Liver (tissue), 8 donors: ENCODE measurements at regions not wholly inside any gene's neighbourhood (a gene's known extent, or its start where the extent isn't known, plus 50 kb on each side); places are given as distances from the start of the nearest gene placed in this dataset.

ENCODE experiments used
- DNase-seq: peaks from one replicate; pipeline ENCODE4 v3.0.0-alpha.2; 2017; ENCODE audit warnings: low spot score
- H3K27ac ChIP-seq, 2 donors: one replicate each; pipeline ENCODE4 v1.7.0; 2013; ENCODE audit warnings: inconsistent platforms in 2 of 2, low read length in 2 of 2, control low read depth in 1 of 2, low read depth in 1 of 2, mild to moderate bottlenecking in 1 of 2
- H3K27me3 ChIP-seq, 4 donors: one replicate each; pipeline versions ENCODE4 v1.6.1 to v1.7.0; 2013; ENCODE audit warnings: low read length in 3 of 4, inconsistent platforms in 1 of 4, mild to moderate bottlenecking in 1 of 4, moderate library complexity in 1 of 4; ENCODE audit not compliant: control insufficient read depth in 4 of 4, insufficient read depth in 4 of 4
- H3K36me3 ChIP-seq, 4 donors: one replicate each; pipeline versions ENCODE4 v1.6.1 to v1.7.0; 2013; ENCODE audit warnings: low read length in 3 of 4, mild to moderate bottlenecking in 3 of 4, low read depth in 1 of 4, moderate library complexity in 1 of 4; ENCODE audit not compliant: control insufficient read depth in 4 of 4, insufficient read depth in 3 of 4
- H3K4me1 ChIP-seq, 4 donors: one replicate each; pipeline versions ENCODE4 v1.6.1 to v1.7.0; 2013; ENCODE audit warnings: low read length in 3 of 4, mild to moderate bottlenecking in 3 of 4, moderate library complexity in 1 of 4; ENCODE audit not compliant: control insufficient read depth in 4 of 4, insufficient read depth in 4 of 4
- H3K4me3 ChIP-seq, 3 donors: one replicate each; pipeline versions ENCODE4 v1.6.1 to v1.7.0; 2013; ENCODE audit warnings: low read length in 3 of 3, control low read depth in 1 of 3, low read depth in 1 of 3, mild to moderate bottlenecking in 1 of 3
- H3K9ac ChIP-seq, 2 donors: one replicate each; pipeline ENCODE4 v1.7.0; 2013; ENCODE audit warnings: low read length in 2 of 2, mild to moderate bottlenecking in 2 of 2, moderate library complexity in 2 of 2, control low read depth in 1 of 2, low read depth in 1 of 2
- H3K9me3 ChIP-seq, 4 donors: one replicate each; pipeline versions ENCODE4 v1.6.1 to v1.7.0; 2013; ENCODE audit warnings: low read length in 3 of 4; ENCODE audit not compliant: control insufficient read depth in 4 of 4
- ATF3 ChIP-seq: IDR thresholded peaks from 2 replicates; pipeline ENCODE4 v1.6.1; 2016; ENCODE audit warnings: antibody characterized with exemption
- CTCF ChIP-seq: fragments of 150-350 bp; IDR thresholded peaks from 2 replicates; pipeline ENCODE4 v1.5.1; 2017; ENCODE audit warnings: improper control_type of control experiment, low read depth, low read length; ENCODE audit not compliant: missing input control
- EGR1 ChIP-seq, 2 donors: IDR thresholded peaks; 2 replicates each; pipeline ENCODE4 v1.6.1; 2016 to 2018; ENCODE audit warnings: antibody characterized with exemption in 2 of 2, low read depth in 2 of 2
- FOXA1 ChIP-seq: IDR thresholded peaks from 2 replicates; pipeline ENCODE4 v1.6.1; 2016; ENCODE audit warnings: antibody characterized with exemption
- FOXA2 ChIP-seq: IDR thresholded peaks from 2 replicates; pipeline ENCODE4 v1.6.1; 2016; ENCODE audit warnings: antibody characterized with exemption
- GABPA ChIP-seq, 2 donors: IDR thresholded peaks in 1 of 2; conservative IDR thresholded peaks in 1 of 2; 2 replicates each; pipeline ENCODE4 v1.6.1; 2016; ENCODE audit warnings: antibody characterized with exemption in 2 of 2, mild to moderate bottlenecking in 1 of 2, moderate library complexity in 1 of 2
- HNF4A ChIP-seq, 2 donors: conservative IDR thresholded peaks; 2 replicates each; pipeline ENCODE4 v1.6.1; 2016; ENCODE audit warnings: antibody characterized with exemption in 2 of 2, mild to moderate bottlenecking in 2 of 2
- HNF4G ChIP-seq: IDR thresholded peaks from 2 replicates; pipeline ENCODE4 v1.6.1; 2016; ENCODE audit warnings: antibody characterized with exemption
- JUND ChIP-seq, 2 donors: IDR thresholded peaks; 2 replicates each; pipeline ENCODE4 v1.6.1; 2016; ENCODE audit warnings: antibody characterized with exemption in 2 of 2
- MAX ChIP-seq: IDR thresholded peaks from 2 replicates; pipeline ENCODE4 v1.6.1; 2016; ENCODE audit warnings: antibody characterized with exemption
- NR2F2 ChIP-seq: IDR thresholded peaks from 2 replicates; pipeline ENCODE4 v1.6.1; 2016; ENCODE audit warnings: antibody characterized with exemption
- RAD21 ChIP-seq, 2 donors: IDR thresholded peaks; 2 replicates each; pipeline ENCODE4 v1.6.1; 2016; ENCODE audit warnings: antibody characterized with exemption in 2 of 2, mild to moderate bottlenecking in 2 of 2
- REST ChIP-seq: IDR thresholded peaks from 2 replicates; pipeline ENCODE4 v1.6.1; 2016; ENCODE audit warnings: antibody characterized with exemption, mild to moderate bottlenecking
- RXRA ChIP-seq, 2 donors: IDR thresholded peaks; 2 replicates each; pipeline ENCODE4 v1.6.1; 2017 to 2018; ENCODE audit warnings: antibody characterized with exemption in 2 of 2, mild to moderate bottlenecking in 1 of 2
- SP1 ChIP-seq: IDR thresholded peaks from 2 replicates; pipeline ENCODE4 v1.6.1; 2018; ENCODE audit warnings: antibody characterized with exemption, mild to moderate bottlenecking
- TAF1 ChIP-seq: conservative IDR thresholded peaks from 2 replicates; pipeline ENCODE4 v1.6.1; 2016; ENCODE audit warnings: antibody characterized with exemption, mild to moderate bottlenecking
- YY1 ChIP-seq: IDR thresholded peaks from 2 replicates; pipeline ENCODE4 v1.6.1; 2016; ENCODE audit warnings: antibody characterized with exemption, mild to moderate bottlenecking
- ZBTB33 ChIP-seq: IDR thresholded peaks from 2 replicates; pipeline ENCODE4 v1.6.1; 2016; ENCODE audit warnings: antibody characterized with exemption
- WGBS: extraction: QIAGEN DNeasy Blood & Tissue Kit; methylation state at CpG from one replicate; pipeline ENCODE4 v1.1.7; 2013; 5-methylcytosine and 5-hydroxymethylcytosine counted together
- donor health status: healthy.
- donor health status: healthy.
- donor health status: healthy.
- donor health status: healthy.
- donor health status: healthy.

- DNase-seq: no peak
- H3K4me3 ChIP-seq: no peak overlapping the region
- TF ChIP-seq RXRA (IDR thresholded peaks at IDR 0.05) (no peak), HNF4G (no peak), ATF3 (no peak), FOXA1 (no peak), GABPA (IDR thresholded peaks at IDR 0.05 in 1 of 2, conservative IDR thresholded peaks at IDR 0.05 in 1 of 2) (no peak), HNF4A (conservative IDR thresholded peaks at IDR 0.05) (no peak), RAD21 (IDR thresholded peaks at IDR 0.05) (no peak), YY1 (no peak), JUND (IDR thresholded peaks at IDR 0.05) (no peak), NR2F2 (no peak), MAX (no peak), SP1 (no peak), CTCF (no peak), FOXA2 (no peak)
- peaks cover 0 to 9% (median 4%) of the 10 kb centered on the region in 4 donors for H3K4me1 ChIP-seq
- 58% methylated on average over 1 of the region's 1 CpG for WGBS
- no peaks in the 10 kb centered on the region for H3K36me3 ChIP-seq
- H3K27ac ChIP-seq: no peak overlapping the region
- H3K27me3 ChIP-seq: peaks cover 0 to 3% (median 0%) of the 10 kb centered on the region in 4 donors
- H3K9me3 ChIP-seq: no peaks in the 10 kb centered on the region
- no peak overlapping the region for H3K9ac ChIP-seq
Measured at GRCh38 chr15:95252404-95252803, 1021.0 kb downstream of the MCTP2 start.

GRCh38 chr15:95254263-95254662 lies 1022.9 kb downstream of the MCTP2 start:
- H3K4me3 ChIP-seq: no peak overlapping the region
- H3K36me3 ChIP-seq: no peaks in the 10 kb centered on the region
- peaks cover 0 to 9% (median 4%) of the 10 kb centered on the region in 4 donors for H3K4me1 ChIP-seq
- TF ChIP-seq HNF4A (conservative IDR thresholded peaks at IDR 0.05) (peak in 1 of 2 donors; percentile 11), NR2F2 (peak; percentile 71), GABPA (IDR thresholded peaks at IDR 0.05 in 1 of 2, conservative IDR thresholded peaks at IDR 0.05 in 1 of 2) (no peak), REST (no peak), FOXA1 (no peak), TAF1 (no peak), JUND (IDR thresholded peaks at IDR 0.05) (no peak), MAX (no peak), FOXA2 (no peak), RXRA (IDR thresholded peaks at IDR 0.05) (peak; percentile 44 to 47), HNF4G (no peak), EGR1 (IDR thresholded peaks at IDR 0.05; ENCODE audit: low read depth in 2 of 2) (no peak), RAD21 (IDR thresholded peaks at IDR 0.05) (peak; percentile 9 to 49), ZBTB33 (no peak), ATF3 (no peak), CTCF (no peak), SP1 (peak; percentile 55), YY1 (no peak)
- no peak for DNase-seq
- H3K9ac ChIP-seq: no peak overlapping the region
- 5% methylated on average over 3 of the region's 3 CpGs for WGBS
- H3K27ac ChIP-seq: no peak overlapping the region
- no peaks in the 10 kb centered on the region for H3K9me3 ChIP-seq
- peaks cover 0 to 3% (median 0%) of the 10 kb centered on the region in 4 donors for H3K27me3 ChIP-seq
